Retinal pigment epithelial cell (primary cell): ENCODE measurements at regions not wholly inside any gene's neighbourhood (a gene's known extent, or its start where the extent isn't known, plus 50 kb on each side); places are given as distances from the start of the nearest gene placed in this dataset.

Source experiments
- DNase-seq: peaks from one replicate; pipeline ENCODE4 v3.0.0-alpha.2; 2010; ENCODE audit warnings: low read depth
- H3K4me3 ChIP-seq: 2 replicates; pipeline ENCODE4 v1.5.1; 2011; ENCODE audit warnings: mild to moderate bottlenecking, low read length, control low read depth, moderate library complexity
- CTCF ChIP-seq: conservative IDR thresholded peaks from 2 replicates; pipeline ENCODE4 v1.5.1; 2011; ENCODE audit warnings: low read depth, low read length, control low read depth, inconsistent platforms

- DNase-seq: peak; percentile 65
- peak; percentile 90 for TF ChIP-seq CTCF
- H3K4me3 ChIP-seq: no peak overlapping the region
Measured at GRCh38 chr13:60627071-60627686, 230.2 kb downstream of the TDRD3 start.
